HepG2 (cell line): ENCODE measurements at regions not wholly inside any gene's neighbourhood (a gene's known extent, or its start where the extent isn't known, plus 50 kb on each side); places are given as distances from the start of the nearest gene placed in this dataset.

Experiments
- ATAC-seq: fragments of 200-7000 bp; cut with Tn5 transposase; 3 replicates; pipeline ENCODE4 v1.9.1; 2020; ENCODE audit warnings: mild to moderate bottlenecking, moderate library complexity
- BruUV-seq: library from RNA; stranded (reverse); fragments of 400-500 nt; replicated peaks from 2 replicates; lab custom pipeline; 2021; lab: Mats Ljungman, UMichigan
- CTCF ChIA-PET: fragments of 300-600 bp; formaldehyde crosslinking; extraction: SDS; loops from one replicate; lab custom pipeline; 2021; ENCODE audit warnings: low total read pairs, inconsistent platforms, low intra/inter-chr PET ratio; lab: Yijun Ruan, JAX
- POLR2A ChIA-PET: fragments of 350-600 bp; sonication (Branson Sonifier 250); formaldehyde crosslinking; loops from one replicate; lab custom pipeline; 2020; ENCODE audit warnings: antibody characterized with exemption, inconsistent platforms; lab: Yijun Ruan, JAX
- DNase-seq: peaks from one replicate; pipeline ENCODE4 v3.0.0-alpha.2; 2015; ENCODE audit warnings: low spot score
- FAIRE-seq: peaks from 3 replicates; lab custom pipeline; 2011; peaks lifted over from hg19 to GRCh38; lab: Jason Lieb, UNC
- H2AFZ ChIP-seq: one replicate; pipeline ENCODE4 v1.6.1; 2011; ENCODE audit warnings: low read length, inconsistent platforms
- H3K27ac ChIP-seq: fragments of 300-600 bp; 3 replicates; pipeline ENCODE4 v1.8.0; 2011; ENCODE audit warnings: mixed run types, mild to moderate bottlenecking, mixed read lengths, low read length, inconsistent platforms; ENCODE audit not compliant: insufficient read depth; ENCODE audit errors: extremely low read length
- H3K27me3 ChIP-seq, 2 experiments: fragments of 200-600 bp in 1 of 2; 2 replicates in 1 of 2; 3 replicates in 1 of 2; pipeline versions ENCODE4 v1.6.0 to v1.8.0; 2011; ENCODE audit warnings: low read length in 2 of 2, mild to moderate bottlenecking in 2 of 2, moderate library complexity in 2 of 2, inconsistent platforms in 1 of 2; ENCODE audit not compliant: insufficient read depth in 2 of 2, control insufficient read depth in 1 of 2
- H3K36me3 ChIP-seq, 2 experiments: fragments of 200-600 bp in 1 of 2; replicated peaks in 1 of 2; 2 replicates in 1 of 2; 3 replicates in 1 of 2; pipeline versions ENCODE4 v1.5.1 to v1.8.0; 2011; ENCODE audit warnings: low read length in 2 of 2, inconsistent platforms in 1 of 2; ENCODE audit not compliant: insufficient read depth in 2 of 2, control insufficient read depth in 1 of 2
- H3K4me1 ChIP-seq: 2 replicates; pipeline ENCODE4 v1.5.1; 2012; ENCODE audit warnings: low read length, inconsistent platforms; ENCODE audit not compliant: insufficient read depth
- H3K4me2 ChIP-seq: 2 replicates; pipeline ENCODE4 v1.6.0; 2011; ENCODE audit warnings: low read depth, low read length, inconsistent platforms
- H3K4me3 ChIP-seq, 3 experiments: fragments of 200-600 bp in 1 of 3; sonication (generic), shearing (Covaris generic) in 1 of 3; replicated peaks in 1 of 3; 2 replicates each; pipeline ENCODE4 v1.5.1; 2011 to 2016; ENCODE audit warnings: low read length in 3 of 3, inconsistent platforms in 2 of 3, low read depth in 2 of 3, mild to moderate bottlenecking in 2 of 3, control low read depth in 1 of 3, mixed read lengths in 1 of 3; ENCODE audit not compliant: insufficient read depth in 1 of 3
- H3K79me2 ChIP-seq: one replicate; pipeline ENCODE4 v1.6.1; 2011; ENCODE audit warnings: low read length, inconsistent platforms; ENCODE audit not compliant: insufficient read depth
- H3K9ac ChIP-seq: 2 replicates; pipeline ENCODE4 v1.6.0; 2011; ENCODE audit warnings: mild to moderate bottlenecking, low read depth, low read length, inconsistent platforms; ENCODE audit not compliant: insufficient read depth
- H3K9me3 ChIP-seq: 2 replicates; pipeline ENCODE4 v1.5.1; 2012; ENCODE audit warnings: mild to moderate bottlenecking, low read length
- H4K20me1 ChIP-seq: 2 replicates; pipeline ENCODE4 v1.6.0; 2011; ENCODE audit warnings: inconsistent platforms, mild to moderate bottlenecking, low read length, moderate library complexity; ENCODE audit not compliant: insufficient read depth
- AKAP8 ChIP-seq: sonication (generic); formaldehyde crosslinking; IDR thresholded peaks from 2 replicates; pipeline ENCODE4 v1.5.1; 2020; ENCODE audit warnings: mild to moderate bottlenecking, missing genetic modification reagents
- ARID2 ChIP-seq: sonication (generic); formaldehyde crosslinking; IDR thresholded peaks from 2 replicates; pipeline ENCODE4 v1.8.1; 2022; ENCODE audit warnings: mild to moderate bottlenecking, missing genetic modification reagents, borderline replicate concordance
- ATM ChIP-seq: fragments of 450-650 bp; IDR thresholded peaks from 2 replicates; pipeline ENCODE4 v1.7.1; 2017; ENCODE audit warnings: mild to moderate bottlenecking, borderline replicate concordance
- HOXD1 ChIP-seq: sonication (generic); formaldehyde crosslinking; IDR thresholded peaks from 2 replicates; pipeline ENCODE4 v1.5.0; 2020; ENCODE audit warnings: missing genetic modification reagents
- KLF9 ChIP-seq: IDR thresholded peaks from 2 replicates; pipeline ENCODE4 v1.6.1; 2016; ENCODE audit warnings: low read depth
- MAF1 ChIP-seq: sonication (generic); formaldehyde crosslinking; IDR thresholded peaks from 2 replicates; pipeline ENCODE4 v1.5.0; 2020; ENCODE audit warnings: missing genetic modification reagents, borderline replicate concordance
- NFE2L1 ChIP-seq: sonication (generic); formaldehyde crosslinking; IDR thresholded peaks from 2 replicates; pipeline ENCODE4 v1.4.0; 2020; ENCODE audit warnings: missing genetic modification reagents, mild to moderate bottlenecking, borderline replicate concordance
- RARA ChIP-seq: IDR thresholded peaks from 2 replicates; pipeline ENCODE4 v1.6.1; 2016; ENCODE audit warnings: missing genetic modification reagents, missing compliant biosample characterization
- WIZ ChIP-seq: sonication (generic); formaldehyde crosslinking; IDR thresholded peaks from 2 replicates; pipeline ENCODE4 v1.5.1; 2020; ENCODE audit warnings: mild to moderate bottlenecking, missing genetic modification reagents
- ZNF224 ChIP-seq: sonication (generic); formaldehyde crosslinking; IDR thresholded peaks from 2 replicates; pipeline ENCODE4 v1.5.0; 2020; ENCODE audit warnings: mild to moderate bottlenecking, missing genetic modification reagents
- ZNF577 ChIP-seq: sonication (generic); formaldehyde crosslinking; IDR thresholded peaks from 2 replicates; pipeline ENCODE4 v1.4.0; 2020; ENCODE audit warnings: mild to moderate bottlenecking, low read depth, missing genetic modification reagents, borderline replicate concordance
- WGBS: methylation state at CpG from one replicate; pipeline ENCODE4 v1.1.6; 2017; ENCODE audit warnings: low lambda C conversion rate; 5-methylcytosine and 5-hydroxymethylcytosine counted together
- in situ Hi-C: cut with HindIII; loops from 2 replicates; pipeline ENCODE4 v1.10.0; 2017; ENCODE audit warnings: low pct_unique_long_range_greater_than_20kb; ENCODE audit not compliant: extremely low pct_ligation_motif_present
- intact Hi-C: fragments of 100-400 bp; cut with micrococcal nuclease; formaldehyde crosslinking; loops from one replicate; pipeline ENCODE4 v1.10.0; 2022; ENCODE audit not compliant: unreplicated experiment
- TF ChIP-seq, protein P1 (sequence below): sonication (generic); formaldehyde crosslinking; IDR thresholded peaks from 2 replicates; pipeline ENCODE4 v1.4.0; 2020; ENCODE audit warnings: missing genetic modification reagents, borderline replicate concordance
- TF ChIP-seq, protein P2 (sequence below): IDR thresholded peaks from 2 replicates; pipeline ENCODE4 v1.6.1; 2016; ENCODE audit warnings: missing genetic modification reagents, missing compliant biosample characterization
- TF ChIP-seq, protein P3 (sequence below): sonication (generic); formaldehyde crosslinking; IDR thresholded peaks from 2 replicates; pipeline ENCODE4 v1.4.0; 2020; ENCODE audit warnings: mild to moderate bottlenecking, missing genetic modification reagents

DNA sequence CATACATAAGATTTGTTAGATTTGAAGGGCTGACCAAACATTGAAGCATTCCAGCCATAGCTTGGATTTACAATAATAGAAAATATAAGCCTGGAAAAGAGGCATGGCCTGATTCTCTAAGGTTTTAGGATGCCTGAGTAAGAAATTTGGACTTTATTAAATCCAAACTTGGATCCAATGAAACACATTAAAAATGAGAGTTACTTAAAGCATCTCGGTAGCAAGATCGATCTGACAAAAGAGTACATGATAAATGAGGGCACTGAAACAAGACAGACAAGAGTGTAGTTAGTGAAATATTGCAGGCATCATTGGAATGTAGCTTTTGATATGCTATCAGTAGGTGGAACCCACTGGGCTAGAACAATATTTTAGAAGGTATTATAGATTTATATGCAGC lies 855.7 kb upstream of the DPPA4 start:
- H3K27ac ChIP-seq = no peak overlapping the region
- BruUV-seq = no TSS peak
- H2AFZ ChIP-seq = no peak overlapping the region
- CTCF ChIA-PET = no interaction called here
- POLR2A ChIA-PET = no interaction called here
- TF ChIP-seq, protein P1, sequence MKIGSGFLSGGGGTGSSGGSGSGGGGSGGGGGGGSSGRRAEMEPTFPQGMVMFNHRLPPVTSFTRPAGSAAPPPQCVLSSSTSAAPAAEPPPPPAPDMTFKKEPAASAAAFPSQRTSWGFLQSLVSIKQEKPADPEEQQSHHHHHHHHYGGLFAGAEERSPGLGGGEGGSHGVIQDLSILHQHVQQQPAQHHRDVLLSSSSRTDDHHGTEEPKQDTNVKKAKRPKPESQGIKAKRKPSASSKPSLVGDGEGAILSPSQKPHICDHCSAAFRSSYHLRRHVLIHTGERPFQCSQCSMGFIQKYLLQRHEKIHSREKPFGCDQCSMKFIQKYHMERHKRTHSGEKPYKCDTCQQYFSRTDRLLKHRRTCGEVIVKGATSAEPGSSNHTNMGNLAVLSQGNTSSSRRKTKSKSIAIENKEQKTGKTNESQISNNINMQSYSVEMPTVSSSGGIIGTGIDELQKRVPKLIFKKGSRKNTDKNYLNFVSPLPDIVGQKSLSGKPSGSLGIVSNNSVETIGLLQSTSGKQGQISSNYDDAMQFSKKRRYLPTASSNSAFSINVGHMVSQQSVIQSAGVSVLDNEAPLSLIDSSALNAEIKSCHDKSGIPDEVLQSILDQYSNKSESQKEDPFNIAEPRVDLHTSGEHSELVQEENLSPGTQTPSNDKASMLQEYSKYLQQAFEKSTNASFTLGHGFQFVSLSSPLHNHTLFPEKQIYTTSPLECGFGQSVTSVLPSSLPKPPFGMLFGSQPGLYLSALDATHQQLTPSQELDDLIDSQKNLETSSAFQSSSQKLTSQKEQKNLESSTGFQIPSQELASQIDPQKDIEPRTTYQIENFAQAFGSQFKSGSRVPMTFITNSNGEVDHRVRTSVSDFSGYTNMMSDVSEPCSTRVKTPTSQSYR = no peak
- no peak for TF ChIP-seq HOXD1 (CRISPR knock-in tag)
- no peak for TF ChIP-seq RARA
- TF ChIP-seq ZNF224 (CRISPR knock-in tag) = no peak
- no peak for TF ChIP-seq MAF1
- TF ChIP-seq WIZ (CRISPR knock-in tag) = no peak
- no peak for TF ChIP-seq KLF9
- TF ChIP-seq, protein P2, sequence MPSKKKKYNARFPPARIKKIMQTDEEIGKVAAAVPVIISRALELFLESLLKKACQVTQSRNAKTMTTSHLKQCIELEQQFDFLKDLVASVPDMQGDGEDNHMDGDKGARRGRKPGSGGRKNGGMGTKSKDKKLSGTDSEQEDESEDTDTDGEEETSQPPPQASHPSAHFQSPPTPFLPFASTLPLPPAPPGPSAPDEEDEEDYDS = no peak
- no peak for TF ChIP-seq ZNF577 (CRISPR knock-in tag)
- TF ChIP-seq AKAP8 (CRISPR knock-in tag) = no peak
- no peak for TF ChIP-seq ARID2 (CRISPR knock-in tag)
- TF ChIP-seq, protein P3, sequence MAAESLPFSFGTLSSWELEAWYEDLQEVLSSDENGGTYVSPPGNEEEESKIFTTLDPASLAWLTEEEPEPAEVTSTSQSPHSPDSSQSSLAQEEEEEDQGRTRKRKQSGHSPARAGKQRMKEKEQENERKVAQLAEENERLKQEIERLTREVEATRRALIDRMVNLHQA = no peak
- TF ChIP-seq ATM = no peak
- no peak for TF ChIP-seq NFE2L1 (CRISPR knock-in tag)
- 1% methylated on average over 2 of the region's 2 CpGs for WGBS
- H3K27me3 ChIP-seq = no peaks in the 10 kb centered on the region
- intact Hi-C loops (no loop called here), in situ Hi-C loops (no loop called here)
- no peak overlapping the region for H3K4me3 ChIP-seq
- FAIRE-seq (no peak), ATAC-seq (no peak), DNase-seq (no peak)
- peaks cover 27% of the 10 kb centered on the region for H3K9me3 ChIP-seq
- no peaks in the 10 kb centered on the region for H3K36me3 ChIP-seq
- no peaks in the 10 kb centered on the region for H4K20me1 ChIP-seq
- H3K9ac ChIP-seq = no peak overlapping the region
- H3K4me1 ChIP-seq = no peaks in the 10 kb centered on the region
- no peaks in the 10 kb centered on the region for H3K79me2 ChIP-seq
- H3K4me2 ChIP-seq = no peak overlapping the region
